ENCODE measurements at regions not wholly inside any gene's neighbourhood (a gene's known extent, or its start where the extent isn't known, plus 50 kb on each side); places are given as distances from the start of the nearest gene placed in this dataset.

- CTCF ChIA-PET, result interaction anchor here (0.8 kb wide), 1 partner anchor 35 kb away, joined by 3 read pairs; no protein-coding TSS in a partner anchor
- Histone ChIP-seq H3K4me3 (no peak overlapping the region), H3K27me3 (replicated peaks in 1 of 2; ENCODE audit: control insufficient read depth in 2 of 2, insufficient read depth in 2 of 2, low read length in 1 of 2) (no peaks in the 10 kb centered on the region), H2AFZ (ENCODE audit: control insufficient read depth, low read depth, low read length) (no peak overlapping the region), H3K36me3 (ENCODE audit: control insufficient read depth in 2 of 2, insufficient read depth in 2 of 2, low read length in 1 of 2) (no peaks in the 10 kb centered on the region), H4K20me1 (ENCODE audit: control insufficient read depth, insufficient read depth) (no peaks in the 10 kb centered on the region), H3K27ac (ENCODE audit: control insufficient read depth, insufficient read depth) (no peak overlapping the region), H3K9ac (ENCODE audit: control insufficient read depth, insufficient read depth, low read length) (no peak overlapping the region), H3K9me3 (replicated peaks; ENCODE audit: control insufficient read depth, insufficient read depth, low read length) (no peaks in the 10 kb centered on the region; the same call in 2 of the 3 replicates), H3K4me2 (ENCODE audit: control insufficient read depth, insufficient read depth) (no peak overlapping the region), H3K4me1 (ENCODE audit: control insufficient read depth, insufficient read depth, low read length) (no peaks in the 10 kb centered on the region), H3K79me2 (ENCODE audit: control insufficient read depth, insufficient read depth, low read length) (no peaks in the 10 kb centered on the region)
- ATAC-seq, result no peak
- FAIRE-seq, result no peak
- POLR2A ChIA-PET, result no interaction called here
- in situ Hi-C loops (cut with MboI) (no loop called here), intact Hi-C loops (cut with micrococcal nuclease; ENCODE audit: unreplicated experiment) (no loop called here)
- WGBS (ENCODE audit: insufficient coverage, insufficient replicate concordance, low lambda C conversion rate, missing lambda C conversion rate), result 33% methylated on average over 3 of the region's 3 CpGs
- DNase-seq (ENCODE audit: low read depth, low spot score), result no peak
- RAD21 ChIA-PET (ENCODE audit: unreplicated experiment), result no interaction called here
- BruUV-seq (replicated peaks), result no TSS peak
- TF ChIP-seq IRF5 (IDR thresholded peaks at IDR 0.05; ENCODE audit: borderline replicate concordance) (no peak), CBFB (IDR thresholded peaks at IDR 0.05; ENCODE audit: low read depth) (no peak), ZNF217 (IDR thresholded peaks at IDR 0.05) (no peak), STAT3 (IDR thresholded peaks at IDR 0.05; ENCODE audit: low read depth, low read length) (no peak), RB1 (IDR thresholded peaks at IDR 0.05; ENCODE audit: borderline replicate concordance) (no peak), TCF12 (IDR thresholded peaks at IDR 0.05; ENCODE audit: low read depth, low read length) (no peak), HDAC6 (IDR thresholded peaks at IDR 0.05; ENCODE audit: unreplicated experiment) (no peak), TCF7 (IDR thresholded peaks at IDR 0.05; ENCODE audit: borderline replicate concordance) (no peak), POLR2AphosphoS2 (IDR thresholded peaks at IDR 0.05; ENCODE audit: low read depth, low read length) (no peak), ZSCAN29 (IDR thresholded peaks at IDR 0.05) (no peak), IKZF1 (conservative IDR thresholded peaks at IDR 0.05) (no peak), ZBTB33 (IDR thresholded peaks at IDR 0.05) (no peak)
- TF ChIP-seq, protein P1, sequence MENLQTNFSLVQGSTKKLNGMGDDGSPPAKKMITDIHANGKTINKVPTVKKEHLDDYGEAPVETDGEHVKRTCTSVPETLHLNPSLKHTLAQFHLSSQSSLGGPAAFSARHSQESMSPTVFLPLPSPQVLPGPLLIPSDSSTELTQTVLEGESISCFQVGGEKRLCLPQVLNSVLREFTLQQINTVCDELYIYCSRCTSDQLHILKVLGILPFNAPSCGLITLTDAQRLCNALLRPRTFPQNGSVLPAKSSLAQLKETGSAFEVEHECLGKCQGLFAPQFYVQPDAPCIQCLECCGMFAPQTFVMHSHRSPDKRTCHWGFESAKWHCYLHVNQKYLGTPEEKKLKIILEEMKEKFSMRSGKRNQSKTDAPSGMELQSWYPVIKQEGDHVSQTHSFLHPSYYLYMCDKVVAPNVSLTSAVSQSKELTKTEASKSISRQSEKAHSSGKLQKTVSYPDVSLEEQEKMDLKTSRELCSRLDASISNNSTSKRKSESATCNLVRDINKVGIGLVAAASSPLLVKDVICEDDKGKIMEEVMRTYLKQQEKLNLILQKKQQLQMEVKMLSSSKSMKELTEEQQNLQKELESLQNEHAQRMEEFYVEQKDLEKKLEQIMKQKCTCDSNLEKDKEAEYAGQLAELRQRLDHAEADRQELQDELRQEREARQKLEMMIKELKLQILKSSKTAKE (IDR thresholded peaks at IDR 0.05; ENCODE audit: low read depth, poor library complexity, severe bottlenecking), result no peak
- TF ChIP-seq, protein P2, sequence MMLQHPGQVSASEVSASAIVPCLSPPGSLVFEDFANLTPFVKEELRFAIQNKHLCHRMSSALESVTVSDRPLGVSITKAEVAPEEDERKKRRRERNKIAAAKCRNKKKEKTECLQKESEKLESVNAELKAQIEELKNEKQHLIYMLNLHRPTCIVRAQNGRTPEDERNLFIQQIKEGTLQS (IDR thresholded peaks at IDR 0.05; ENCODE audit: borderline replicate concordance, extremely low read depth, low read depth, low read length), result no peak
- SMC1A ChIA-PET (ENCODE audit: uncharacterized antibody, unreplicated experiment), result interaction anchor here (1.5 kb wide), 1 partner anchor 10 kb away, joined by 4 read pairs; no protein-coding TSS in a partner anchor
Observed at GRCh38 chr10:124325633-124325914, 93.1 kb downstream of the OAT start.

All from GM12878 (cell line).